ENCODE measurements at regions not wholly inside any gene's neighbourhood (a gene's known extent, or its start where the extent isn't known, plus 50 kb on each side); places are given as distances from the start of the nearest gene placed in this dataset.

DNA sequence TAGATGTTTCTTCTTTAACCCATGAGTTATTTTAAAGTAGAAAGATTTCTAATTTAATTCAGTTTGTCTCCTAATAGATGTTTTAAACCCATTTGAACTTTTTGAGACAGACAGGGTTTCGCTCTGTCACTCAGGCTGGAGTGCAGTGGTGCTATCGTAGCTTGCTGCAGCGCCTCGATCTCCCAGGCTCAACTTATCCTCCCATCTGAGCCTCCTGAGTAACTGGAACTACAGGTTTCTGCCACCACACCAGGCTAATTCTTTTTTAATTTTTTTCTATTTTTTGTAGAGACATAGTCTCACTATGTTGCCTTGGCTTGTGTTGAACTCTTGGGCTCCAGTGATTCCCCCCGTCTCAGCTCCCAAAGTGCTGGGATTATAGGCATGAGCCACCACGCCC lies 53.0 kb upstream of the RAB18 start:
- Mint-ChIP-seq H3K36me3 (ENCODE audit: unreplicated experiment) (no peaks in the 10 kb centered on the region), H3K27me3 (ENCODE audit: unreplicated experiment) (peaks cover 49% of the 10 kb centered on the region), H3K9me3 (ENCODE audit: unreplicated experiment) (no peaks in the 10 kb centered on the region), H3K4me3 (ENCODE audit: unreplicated experiment) (no peak overlapping the region), H3K4me1 (ENCODE audit: unreplicated experiment) (peaks cover 5% of the 10 kb centered on the region), H3K27ac (ENCODE audit: unreplicated experiment) (no peak overlapping the region)
- DNase-seq (ENCODE audit: extremely low spot score, unreplicated experiment) = no peak
- TF ChIP-seq CTCF (IDR thresholded peaks at IDR 0.05) = no peak

- no peaks in the 10 kb centered on the region for H3K9me3 Mint-ChIP-seq (ENCODE audit: unreplicated experiment)
- H3K4me1 Mint-ChIP-seq (ENCODE audit: unreplicated experiment) = peaks cover 5% of the 10 kb centered on the region
- no peak overlapping the region for H3K4me3 Mint-ChIP-seq (ENCODE audit: unreplicated experiment)
- no peak overlapping the region for H3K27ac Mint-ChIP-seq (ENCODE audit: unreplicated experiment)
- DNase-seq (ENCODE audit: extremely low spot score, unreplicated experiment) = no peak
- no peaks in the 10 kb centered on the region for H3K36me3 Mint-ChIP-seq (ENCODE audit: unreplicated experiment)
- H3K27me3 Mint-ChIP-seq (ENCODE audit: unreplicated experiment) = peaks cover 45% of the 10 kb centered on the region
- no peak for TF ChIP-seq CTCF (IDR thresholded peaks at IDR 0.05)
Observed at GRCh38 chr10:27450225-27450624, 53.9 kb upstream of the RAB18 start.

DNA sequence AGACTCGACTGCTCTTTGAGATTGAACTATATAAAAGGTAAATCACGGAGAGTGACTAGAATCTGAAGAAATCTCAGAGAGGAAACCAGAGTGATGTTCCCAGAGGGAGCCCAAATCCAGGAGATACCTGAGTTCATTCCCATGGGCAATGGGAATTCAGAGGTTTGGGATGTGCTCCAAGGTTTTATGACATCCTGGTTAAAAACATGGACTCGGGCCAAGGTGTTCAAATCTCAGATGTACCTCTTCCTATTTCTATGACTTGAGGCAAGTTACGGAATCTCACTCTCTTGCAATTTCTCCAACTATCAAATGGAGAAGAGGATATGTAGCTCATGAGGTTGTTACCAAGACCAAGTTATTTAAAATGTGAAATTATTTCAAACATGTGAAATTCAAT lies 54.5 kb upstream of the RAB18 start:
- H3K4me3 Mint-ChIP-seq (ENCODE audit: unreplicated experiment) = no peak overlapping the region
- TF ChIP-seq CTCF (IDR thresholded peaks at IDR 0.05) = no peak
- no peak overlapping the region for H3K27ac Mint-ChIP-seq (ENCODE audit: unreplicated experiment)
- H3K9me3 Mint-ChIP-seq (ENCODE audit: unreplicated experiment) = no peaks in the 10 kb centered on the region
- H3K27me3 Mint-ChIP-seq (ENCODE audit: unreplicated experiment) = peaks cover 40% of the 10 kb centered on the region
- no peak for DNase-seq (ENCODE audit: extremely low spot score, unreplicated experiment)
- peaks cover 5% of the 10 kb centered on the region for H3K4me1 Mint-ChIP-seq (ENCODE audit: unreplicated experiment)
- no peaks in the 10 kb centered on the region for H3K36me3 Mint-ChIP-seq (ENCODE audit: unreplicated experiment)

GRCh38 chr10:27448921-27449320 lies 55.2 kb upstream of the RAB18 start:
- Mint-ChIP-seq H3K27me3 (ENCODE audit: unreplicated experiment) (peaks cover 34% of the 10 kb centered on the region), H3K4me3 (ENCODE audit: unreplicated experiment) (no peak overlapping the region), H3K36me3 (ENCODE audit: unreplicated experiment) (no peaks in the 10 kb centered on the region), H3K27ac (ENCODE audit: unreplicated experiment) (no peak overlapping the region), H3K9me3 (ENCODE audit: unreplicated experiment) (no peaks in the 10 kb centered on the region), H3K4me1 (ENCODE audit: unreplicated experiment) (peaks cover 5% of the 10 kb centered on the region)
- no peak for TF ChIP-seq CTCF (IDR thresholded peaks at IDR 0.05)
- no peak for DNase-seq (ENCODE audit: extremely low spot score, unreplicated experiment)

GRCh38 chr10:27447540-27447939 lies 56.6 kb upstream of the RAB18 start:
- H3K27me3 Mint-ChIP-seq (ENCODE audit: unreplicated experiment) = peaks cover 23% of the 10 kb centered on the region
- no peak overlapping the region for H3K4me3 Mint-ChIP-seq (ENCODE audit: unreplicated experiment)
- DNase-seq (ENCODE audit: extremely low spot score, unreplicated experiment) = no peak
- H3K36me3 Mint-ChIP-seq (ENCODE audit: unreplicated experiment) = no peaks in the 10 kb centered on the region
- no peak overlapping the region for H3K27ac Mint-ChIP-seq (ENCODE audit: unreplicated experiment)
- peaks cover 5% of the 10 kb centered on the region for H3K4me1 Mint-ChIP-seq (ENCODE audit: unreplicated experiment)
- no peaks in the 10 kb centered on the region for H3K9me3 Mint-ChIP-seq (ENCODE audit: unreplicated experiment)
- no peak for TF ChIP-seq CTCF (IDR thresholded peaks at IDR 0.05)

Data from osteocyte (in vitro differentiated cells).